ENCODE measurements at regions not wholly inside any gene's neighbourhood (a gene's known extent, or its start where the extent isn't known, plus 50 kb on each side); places are given as distances from the start of the nearest gene placed in this dataset.

- TF ChIP-seq TAF1 (IDR thresholded peaks at IDR 0.05; ENCODE audit: borderline replicate concordance, insufficient read depth, low read length) (no peak), REST (IDR thresholded peaks at IDR 0.05; ENCODE audit: insufficient read depth in 1 of 2, low read depth in 2 of 2, low read length in 2 of 2) (no peak), SIN3A (IDR thresholded peaks at IDR 0.05; ENCODE audit: borderline replicate concordance, insufficient read depth, low read length) (no peak), FOXP2 (optimal IDR thresholded peaks at IDR 0.05; ENCODE audit: borderline replicate concordance, extremely low read depth, extremely low read length, insufficient read depth) (no peak), POLR2AphosphoS5 (IDR thresholded peaks at IDR 0.05; ENCODE audit: low read depth, low read length) (no peak)
Observed at GRCh38 chr14:87113286-87113685, 879.7 kb downstream of the GALC start.

Data from PFSK-1 (cell line).